Body of pancreas (tissue), 4 donors: ENCODE measurements at regions not wholly inside any gene's neighbourhood (a gene's known extent, or its start where the extent isn't known, plus 50 kb on each side); places are given as distances from the start of the nearest gene placed in this dataset.

Experiments used
- POLR2A ChIP-seq, 3 donors: fragments of 450-650 bp; IDR thresholded peaks; one replicate each; pipeline ENCODE4 v1.6.1; 2016; ENCODE audit warnings: antibody characterized with exemption in 3 of 3, mild to moderate bottlenecking in 2 of 3
- TF ChIP-seq, protein P1 (sequence below), 7 experiments: fragments of 450-650 bp in 4 of 7; fragments of 200-600 bp in 3 of 7; sonication (generic) in 3 of 7; IDR thresholded peaks; one replicate each; pipeline ENCODE4 v1.5.1; 2016 to 2019; ENCODE audit warnings: antibody characterized with exemption in 7 of 7

- TF ChIP-seq, protein P1, sequence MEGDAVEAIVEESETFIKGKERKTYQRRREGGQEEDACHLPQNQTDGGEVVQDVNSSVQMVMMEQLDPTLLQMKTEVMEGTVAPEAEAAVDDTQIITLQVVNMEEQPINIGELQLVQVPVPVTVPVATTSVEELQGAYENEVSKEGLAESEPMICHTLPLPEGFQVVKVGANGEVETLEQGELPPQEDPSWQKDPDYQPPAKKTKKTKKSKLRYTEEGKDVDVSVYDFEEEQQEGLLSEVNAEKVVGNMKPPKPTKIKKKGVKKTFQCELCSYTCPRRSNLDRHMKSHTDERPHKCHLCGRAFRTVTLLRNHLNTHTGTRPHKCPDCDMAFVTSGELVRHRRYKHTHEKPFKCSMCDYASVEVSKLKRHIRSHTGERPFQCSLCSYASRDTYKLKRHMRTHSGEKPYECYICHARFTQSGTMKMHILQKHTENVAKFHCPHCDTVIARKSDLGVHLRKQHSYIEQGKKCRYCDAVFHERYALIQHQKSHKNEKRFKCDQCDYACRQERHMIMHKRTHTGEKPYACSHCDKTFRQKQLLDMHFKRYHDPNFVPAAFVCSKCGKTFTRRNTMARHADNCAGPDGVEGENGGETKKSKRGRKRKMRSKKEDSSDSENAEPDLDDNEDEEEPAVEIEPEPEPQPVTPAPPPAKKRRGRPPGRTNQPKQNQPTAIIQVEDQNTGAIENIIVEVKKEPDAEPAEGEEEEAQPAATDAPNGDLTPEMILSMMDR (IDR thresholded peaks at IDR 0.05): no peak
- TF ChIP-seq POLR2A (IDR thresholded peaks at IDR 0.05): no peak
Observed at GRCh38 chr10:111996103-111996502, 187.5 kb downstream of the GPAM start.
